Keratinocyte (primary cell): ENCODE measurements at regions not wholly inside any gene's neighbourhood (a gene's known extent, or its start where the extent isn't known, plus 50 kb on each side); places are given as distances from the start of the nearest gene placed in this dataset.

ENCODE experiments used
- DNase-seq: peaks from one replicate; pipeline ENCODE4 v3.0.0-alpha.2; 2011; ENCODE audit warnings: low read depth, missing footprints, low spot score
- FAIRE-seq: peaks from 2 replicates; lab custom pipeline; 2011; peaks lifted over from hg19 to GRCh38; lab: Jason Lieb, UNC
- H2AFZ ChIP-seq: 2 replicates; pipeline ENCODE4 v1.6.0; 2012; ENCODE audit warnings: low read length, control low read depth, inconsistent platforms; ENCODE audit not compliant: control insufficient read depth
- H3K27ac ChIP-seq: 2 replicates; pipeline ENCODE4 v1.5.1; 2011; ENCODE audit warnings: low read length; ENCODE audit not compliant: control insufficient read depth, insufficient read depth
- H3K27me3 ChIP-seq: 3 replicates; pipeline ENCODE4 v1.6.0; 2011; ENCODE audit warnings: low read length; ENCODE audit not compliant: control insufficient read depth, insufficient read depth; ENCODE audit errors: extremely low read depth
- H3K36me3 ChIP-seq, 2 experiments: 2 replicates in 1 of 2; 3 replicates in 1 of 2; pipeline ENCODE4 v1.5.1; 2011; ENCODE audit warnings: low read length in 2 of 2, mild to moderate bottlenecking in 1 of 2; ENCODE audit not compliant: control insufficient read depth in 2 of 2, insufficient read depth in 2 of 2; ENCODE audit errors: extremely low read depth in 1 of 2
- H3K4me1 ChIP-seq: 3 replicates; pipeline ENCODE4 v1.5.1; 2011; ENCODE audit warnings: low read length; ENCODE audit not compliant: control insufficient read depth, insufficient read depth; ENCODE audit errors: extremely low read depth
- H3K4me2 ChIP-seq: 3 replicates; pipeline ENCODE4 v1.6.0; 2011; ENCODE audit warnings: low read depth, low read length; ENCODE audit not compliant: control insufficient read depth, insufficient read depth; ENCODE audit errors: extremely low read depth
- H3K4me3 ChIP-seq, 3 experiments: fragments of 200-600 bp in 1 of 3; sonication (generic) in 1 of 3; 2 replicates in 2 of 3; 3 replicates in 1 of 3; pipeline ENCODE4 v1.5.1; 2011 to 2016; ENCODE audit warnings: low read length in 3 of 3, mild to moderate bottlenecking in 3 of 3, control low read depth in 2 of 3, inconsistent platforms in 1 of 3, low read depth in 1 of 3, mixed read lengths in 1 of 3, mixed run types in 1 of 3, moderate library complexity in 1 of 3; ENCODE audit not compliant: control insufficient read depth in 2 of 3, insufficient read depth in 2 of 3; ENCODE audit errors: extremely low read depth in 1 of 3
- H3K79me2 ChIP-seq: 2 replicates; pipeline ENCODE4 v1.6.0; 2012; ENCODE audit warnings: low read length; ENCODE audit not compliant: control insufficient read depth, insufficient read depth
- H3K9ac ChIP-seq: 3 replicates; pipeline ENCODE4 v1.6.0; 2011; ENCODE audit warnings: low read length; ENCODE audit not compliant: control insufficient read depth, insufficient read depth; ENCODE audit errors: extremely low read depth
- H3K9me1 ChIP-seq: 3 replicates; pipeline ENCODE4 v1.6.0; 2011; ENCODE audit warnings: low read length; ENCODE audit not compliant: control insufficient read depth, insufficient read depth; ENCODE audit errors: extremely low read depth
- H3K9me3 ChIP-seq: 2 replicates; pipeline ENCODE4 v1.5.1; 2012; ENCODE audit warnings: low read depth, low read length; ENCODE audit not compliant: control insufficient read depth
- H4K20me1 ChIP-seq: 3 replicates; pipeline ENCODE4 v1.6.0; 2011; ENCODE audit warnings: low read length; ENCODE audit not compliant: control insufficient read depth, insufficient read depth; ENCODE audit errors: extremely low read depth
- CTCF ChIP-seq, 3 experiments: IDR thresholded peaks in 1 of 3; conservative IDR thresholded peaks in 1 of 3; optimal IDR thresholded peaks in 1 of 3; 2 replicates in 2 of 3; 3 replicates in 1 of 3; pipeline versions ENCODE3 to v1.5.1; 2011; ENCODE audit warnings: low read length in 3 of 3, mild to moderate bottlenecking in 3 of 3, moderate library complexity in 2 of 3, control low read depth in 1 of 3, inconsistent platforms in 1 of 3; ENCODE audit not compliant: insufficient read depth in 2 of 3; ENCODE audit errors: extremely low read depth in 1 of 3
- EZH2 ChIP-seq: IDR thresholded peaks from one replicate; pipeline ENCODE4 v1.6.1; 2012; ENCODE audit warnings: inconsistent platforms, mild to moderate bottlenecking, low read length, moderate library complexity
- dilution Hi-C: fragments of 300-500 bp; cut with MboI; formaldehyde crosslinking; loops from one replicate; pipeline ENCODE4 v1.7.0; 2020; ENCODE audit warnings: low sequenced_read_pairs; ENCODE audit not compliant: extremely low pct_ligation_motif_present

- DNase-seq (no peak), FAIRE-seq (no peak)
- dilution Hi-C loops: no loop called here
- no peak overlapping the region for H3K9ac ChIP-seq
- H4K20me1 ChIP-seq: no peaks in the 10 kb centered on the region
- TF ChIP-seq CTCF (optimal IDR thresholded peaks at IDR 0.05 in 1 of 3, IDR thresholded peaks at IDR 0.05 in 1 of 3, conservative IDR thresholded peaks at IDR 0.05 in 1 of 3; ENCODE audit: extremely low read depth in 1 of 3, insufficient read depth in 2 of 3, low read length in 3 of 3): no peak
- no peaks in the 10 kb centered on the region for H3K27me3 ChIP-seq
- H3K9me1 ChIP-seq: no peaks in the 10 kb centered on the region
- H3K4me1 ChIP-seq: no peaks in the 10 kb centered on the region
- no peak overlapping the region for H3K4me2 ChIP-seq
- no peaks in the 10 kb centered on the region for H3K79me2 ChIP-seq
- H3K9me3 ChIP-seq: peaks cover 20% of the 10 kb centered on the region
- no peaks in the 10 kb centered on the region for H3K36me3 ChIP-seq
- no peak overlapping the region for H3K4me3 ChIP-seq
- no peak overlapping the region for H2AFZ ChIP-seq
- no peak overlapping the region for H3K27ac ChIP-seq
These were observed 309.9 kb downstream of the BRD1 start for GRCh38 chr22:49517667-49518185.

GRCh38 chr22:49517211-49517610 is 310.5 kb downstream of the BRD1 start:
- Histone ChIP-seq H2AFZ (no peak overlapping the region), H3K4me1 (no peaks in the 10 kb centered on the region), H4K20me1 (no peaks in the 10 kb centered on the region), H3K27me3 (no peaks in the 10 kb centered on the region), H3K27ac (no peak overlapping the region), H3K79me2 (no peaks in the 10 kb centered on the region), H3K36me3 (no peaks in the 10 kb centered on the region), H3K4me2 (no peak overlapping the region), H3K9me3 (peaks cover 16% of the 10 kb centered on the region), H3K4me3 (no peak overlapping the region), H3K9ac (no peak overlapping the region), H3K9me1 (no peaks in the 10 kb centered on the region)
- FAIRE-seq: no peak
- TF ChIP-seq EZH2 (no peak), CTCF (optimal IDR thresholded peaks at IDR 0.05 in 1 of 3, IDR thresholded peaks at IDR 0.05 in 1 of 3, conservative IDR thresholded peaks at IDR 0.05 in 1 of 3; ENCODE audit: extremely low read depth in 1 of 3, insufficient read depth in 2 of 3, low read length in 3 of 3) (no peak)
- dilution Hi-C loops: no loop called here
- DNase-seq: no peak
